Upper lobe of right lung (tissue), 1 donor: ENCODE measurements at regions not wholly inside any gene's neighbourhood (a gene's known extent, or its start where the extent isn't known, plus 50 kb on each side); places are given as distances from the start of the nearest gene placed in this dataset.
"Not testable (repeated sequence)": the region's sequence is repeated elsewhere in the genome, so short reads cannot be mapped to it uniquely, and the experiment has no call there.

Experiments
- ATAC-seq: fragments of 200-7000 bp; cut with Tn5 transposase; one replicate; pipeline ENCODE4 v1.9.1; 2020; ENCODE audit warnings: mild to moderate bottlenecking, moderate library complexity
- DNase-seq: peaks from one replicate; pipeline ENCODE4 v3.0.0-alpha.2; 2020
- H3K27ac ChIP-seq: fragments of 200-600 bp; one replicate; pipeline ENCODE4 v1.8.0; 2022
- H3K27me3 ChIP-seq: fragments of 200-600 bp; one replicate; pipeline ENCODE4 v1.8.0; 2022; ENCODE audit warnings: mild to moderate bottlenecking
- H3K36me3 ChIP-seq: fragments of 200-600 bp; one replicate; pipeline ENCODE4 v1.8.0; 2022
- H3K4me1 ChIP-seq: fragments of 200-600 bp; one replicate; pipeline ENCODE4 v1.8.0; 2022
- H3K4me3 ChIP-seq: fragments of 200-600 bp; one replicate; pipeline ENCODE4 v1.8.0; 2022; ENCODE audit warnings: mild to moderate bottlenecking
- H3K9me3 ChIP-seq: fragments of 200-600 bp; one replicate; pipeline ENCODE4 v1.8.0; 2022
- CTCF ChIP-seq: fragments of 200-600 bp; IDR thresholded peaks from one replicate; pipeline ENCODE4 v1.8.0; 2022; ENCODE audit warnings: antibody characterized with exemption
- intact Hi-C: fragments of 100-400 bp; cut with DNase I; formaldehyde crosslinking; loops from one replicate; pipeline ENCODE4 v1.11.0; 2022
- donor health status: DM: no; HTN: yes; CAD: no; lungs with severe emphysema.

- no peak for DNase-seq
- Histone ChIP-seq H3K4me1 (no peaks in the 10 kb centered on the region), H3K36me3 (no peaks in the 10 kb centered on the region), H3K27ac (no peak overlapping the region), H3K4me3 (no peak overlapping the region), H3K9me3 (no peaks in the 10 kb centered on the region), H3K27me3 (no peaks in the 10 kb centered on the region)
- intact Hi-C loops = no loop called here
- no peak for ATAC-seq
- TF ChIP-seq CTCF = no peak
These were observed 51.0 kb upstream of the IRX5 start for GRCh38 chr16:54879681-54880080.

GRCh38 chr16:54878301-54878700, 52.4 kb upstream of the IRX5 start:
- TF ChIP-seq CTCF = no peak
- H3K27me3 ChIP-seq = no peaks in the 10 kb centered on the region
- H3K36me3 ChIP-seq = no peaks in the 10 kb centered on the region
- no peak overlapping the region for H3K4me3 ChIP-seq
- H3K9me3 ChIP-seq = no peaks in the 10 kb centered on the region
- no peak for ATAC-seq
- no peak for DNase-seq
- intact Hi-C loops = no loop called here
- no peak overlapping the region for H3K27ac ChIP-seq
- no peaks in the 10 kb centered on the region for H3K4me1 ChIP-seq

GRCh38 chr16:54875443-54875842, 55.2 kb upstream of the IRX5 start:
- intact Hi-C loops = no loop called here
- Histone ChIP-seq H3K4me3 (no peak overlapping the region), H3K27ac (no peak overlapping the region), H3K9me3 (no peaks in the 10 kb centered on the region), H3K4me1 (no peaks in the 10 kb centered on the region), H3K27me3 (no peaks in the 10 kb centered on the region), H3K36me3 (no peaks in the 10 kb centered on the region)
- TF ChIP-seq CTCF = no peak
- DNase-seq = no peak
- ATAC-seq = no peak

- H3K27ac ChIP-seq, H3K9me3 ChIP-seq, intact Hi-C loops, DNase-seq, ATAC-seq, H3K4me3 ChIP-seq, H3K4me1 ChIP-seq, H3K27me3 ChIP-seq, H3K36me3 ChIP-seq: not testable (repeated sequence)
These were observed 56.8 kb upstream of the IRX5 start for GRCh38 chr16:54873716-54874373.

GRCh38 chr16:54873071-54873470, 57.6 kb upstream of the IRX5 start:
- H3K27me3 ChIP-seq = no peaks in the 10 kb centered on the region
- no peaks in the 10 kb centered on the region for H3K4me1 ChIP-seq
- no peaks in the 10 kb centered on the region for H3K36me3 ChIP-seq
- no peaks in the 10 kb centered on the region for H3K9me3 ChIP-seq
- intact Hi-C loops = no loop called here
- no peak for DNase-seq
- H3K4me3 ChIP-seq = no peak overlapping the region
- no peak for ATAC-seq
- TF ChIP-seq CTCF = no peak
- no peak overlapping the region for H3K27ac ChIP-seq

GRCh38 chr16:54870151-54870550, 60.5 kb upstream of the IRX5 start:
- Histone ChIP-seq H3K4me1 (no peaks in the 10 kb centered on the region), H3K27ac (no peak overlapping the region), H3K4me3 (no peak overlapping the region), H3K9me3 (no peaks in the 10 kb centered on the region), H3K36me3 (no peaks in the 10 kb centered on the region), H3K27me3 (no peaks in the 10 kb centered on the region)
- DNase-seq (no peak), ATAC-seq (no peak)
- no peak for TF ChIP-seq CTCF
- intact Hi-C loops = no loop called here
